Tongue (tissue), 2 donors: ENCODE measurements at regions not wholly inside any gene's neighbourhood (a gene's known extent, or its start where the extent isn't known, plus 50 kb on each side); places are given as distances from the start of the nearest gene placed in this dataset. TPM values are rescaled to one million over a fixed set of nuclear protein-coding genes. Genes with fewer than 3 reads are reported as not detected.

ENCODE experiments used
- DNase-seq: peaks from one replicate; pipeline ENCODE4 v3.0.0-alpha.2; 2015
- small RNA-seq: library from RNA; depleted of rRNA; stranded (forward); fragments of <200 nt; gene quantifications from one replicate; pipeline ENCODE3, GENCODE V24; 2014; ENCODE audit warnings: low replicate concordance

GRCh38 chr2:209369656-209370055 is 54.2 kb upstream of the MAP2 start:
- DNase-seq, result no peak

GRCh38 chr2:209371407-209371806 is 52.4 kb upstream of the MAP2 start:
- no peak for DNase-seq

Small RNA genes in the stretch of these regions (small RNA-seq; reads per million reads assigned to genes)
- not detected for gene RNA5SP117
